ENCODE measurements at regions not wholly inside any gene's neighbourhood (a gene's known extent, or its start where the extent isn't known, plus 50 kb on each side); places are given as distances from the start of the nearest gene placed in this dataset.

DNA sequence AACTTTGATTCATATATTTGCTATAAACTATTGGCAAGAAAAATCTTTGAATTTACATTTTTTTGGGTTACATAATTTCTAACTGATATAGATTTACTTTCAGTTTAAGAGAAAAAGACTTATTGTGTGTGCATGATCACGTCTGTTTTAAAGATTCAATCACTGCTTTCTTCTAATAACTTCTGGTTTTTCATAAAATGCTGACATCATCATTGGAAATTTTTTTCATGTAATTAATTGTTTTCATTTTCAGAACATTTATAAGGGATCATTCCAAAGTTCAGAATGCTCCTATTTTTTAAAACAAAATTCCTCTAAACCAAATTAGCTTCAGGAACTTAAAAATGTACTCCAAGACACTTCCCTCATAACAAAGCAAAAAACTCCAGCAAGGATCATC, 500.7 kb upstream of the GBE1 start:
- TF ChIP-seq, protein P1, sequence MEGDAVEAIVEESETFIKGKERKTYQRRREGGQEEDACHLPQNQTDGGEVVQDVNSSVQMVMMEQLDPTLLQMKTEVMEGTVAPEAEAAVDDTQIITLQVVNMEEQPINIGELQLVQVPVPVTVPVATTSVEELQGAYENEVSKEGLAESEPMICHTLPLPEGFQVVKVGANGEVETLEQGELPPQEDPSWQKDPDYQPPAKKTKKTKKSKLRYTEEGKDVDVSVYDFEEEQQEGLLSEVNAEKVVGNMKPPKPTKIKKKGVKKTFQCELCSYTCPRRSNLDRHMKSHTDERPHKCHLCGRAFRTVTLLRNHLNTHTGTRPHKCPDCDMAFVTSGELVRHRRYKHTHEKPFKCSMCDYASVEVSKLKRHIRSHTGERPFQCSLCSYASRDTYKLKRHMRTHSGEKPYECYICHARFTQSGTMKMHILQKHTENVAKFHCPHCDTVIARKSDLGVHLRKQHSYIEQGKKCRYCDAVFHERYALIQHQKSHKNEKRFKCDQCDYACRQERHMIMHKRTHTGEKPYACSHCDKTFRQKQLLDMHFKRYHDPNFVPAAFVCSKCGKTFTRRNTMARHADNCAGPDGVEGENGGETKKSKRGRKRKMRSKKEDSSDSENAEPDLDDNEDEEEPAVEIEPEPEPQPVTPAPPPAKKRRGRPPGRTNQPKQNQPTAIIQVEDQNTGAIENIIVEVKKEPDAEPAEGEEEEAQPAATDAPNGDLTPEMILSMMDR (IDR thresholded peaks at IDR 0.05), result no peak
- TF ChIP-seq POLR2A (IDR thresholded peaks at IDR 0.05), result no peak

Data from heart left ventricle (tissue), 13 donors.